HL-60 (cell line): ENCODE measurements at regions not wholly inside any gene's neighbourhood (a gene's known extent, or its start where the extent isn't known, plus 50 kb on each side); places are given as distances from the start of the nearest gene placed in this dataset.

Source experiments
- GABPA ChIP-seq: IDR thresholded peaks from 2 replicates; pipeline ENCODE4 v1.6.1; 2012; ENCODE audit warnings: low read depth
- POLR2AphosphoS5 ChIP-seq: IDR thresholded peaks from 2 replicates; pipeline ENCODE4 v1.6.1; 2012; ENCODE audit warnings: low read depth
- SPI1 ChIP-seq: IDR thresholded peaks from 2 replicates; pipeline ENCODE4 v1.6.1; 2012; ENCODE audit warnings: low read depth, mild to moderate bottlenecking, borderline replicate concordance
- TF ChIP-seq, protein P1 (sequence below): IDR thresholded peaks from one replicate; pipeline ENCODE4 v1.5.1; 2011; ENCODE audit warnings: low read length, control low read depth, inconsistent platforms; ENCODE audit not compliant: insufficient read depth
- TF ChIP-seq, protein P2 (sequence below): IDR thresholded peaks from 2 replicates; pipeline ENCODE4 v1.6.1; 2012; ENCODE audit warnings: low read depth; ENCODE audit not compliant: insufficient replicate concordance

DNA sequence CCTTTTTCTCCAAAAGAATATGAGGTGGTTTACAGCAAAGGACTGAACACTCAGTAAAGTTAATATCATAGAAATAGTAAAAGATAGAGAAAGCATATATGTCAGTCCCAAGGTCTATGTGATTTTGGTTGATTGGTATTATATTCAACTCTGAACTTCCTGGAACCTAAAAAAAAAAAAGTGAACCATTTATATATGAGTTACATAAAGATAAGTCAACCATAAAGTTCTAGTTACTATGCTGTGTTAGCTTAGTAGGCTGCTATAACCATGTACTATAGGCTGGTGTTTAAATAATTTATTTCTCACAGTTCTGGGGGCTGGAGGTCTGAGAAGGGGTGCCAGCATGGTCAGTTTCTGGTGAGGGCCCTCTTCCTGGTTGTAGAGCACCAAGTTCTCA, 475.6 kb downstream of the KLF12 start:
- TF ChIP-seq, protein P1, sequence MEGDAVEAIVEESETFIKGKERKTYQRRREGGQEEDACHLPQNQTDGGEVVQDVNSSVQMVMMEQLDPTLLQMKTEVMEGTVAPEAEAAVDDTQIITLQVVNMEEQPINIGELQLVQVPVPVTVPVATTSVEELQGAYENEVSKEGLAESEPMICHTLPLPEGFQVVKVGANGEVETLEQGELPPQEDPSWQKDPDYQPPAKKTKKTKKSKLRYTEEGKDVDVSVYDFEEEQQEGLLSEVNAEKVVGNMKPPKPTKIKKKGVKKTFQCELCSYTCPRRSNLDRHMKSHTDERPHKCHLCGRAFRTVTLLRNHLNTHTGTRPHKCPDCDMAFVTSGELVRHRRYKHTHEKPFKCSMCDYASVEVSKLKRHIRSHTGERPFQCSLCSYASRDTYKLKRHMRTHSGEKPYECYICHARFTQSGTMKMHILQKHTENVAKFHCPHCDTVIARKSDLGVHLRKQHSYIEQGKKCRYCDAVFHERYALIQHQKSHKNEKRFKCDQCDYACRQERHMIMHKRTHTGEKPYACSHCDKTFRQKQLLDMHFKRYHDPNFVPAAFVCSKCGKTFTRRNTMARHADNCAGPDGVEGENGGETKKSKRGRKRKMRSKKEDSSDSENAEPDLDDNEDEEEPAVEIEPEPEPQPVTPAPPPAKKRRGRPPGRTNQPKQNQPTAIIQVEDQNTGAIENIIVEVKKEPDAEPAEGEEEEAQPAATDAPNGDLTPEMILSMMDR, result no peak
- TF ChIP-seq POLR2AphosphoS5, result no peak
- TF ChIP-seq, protein P2, sequence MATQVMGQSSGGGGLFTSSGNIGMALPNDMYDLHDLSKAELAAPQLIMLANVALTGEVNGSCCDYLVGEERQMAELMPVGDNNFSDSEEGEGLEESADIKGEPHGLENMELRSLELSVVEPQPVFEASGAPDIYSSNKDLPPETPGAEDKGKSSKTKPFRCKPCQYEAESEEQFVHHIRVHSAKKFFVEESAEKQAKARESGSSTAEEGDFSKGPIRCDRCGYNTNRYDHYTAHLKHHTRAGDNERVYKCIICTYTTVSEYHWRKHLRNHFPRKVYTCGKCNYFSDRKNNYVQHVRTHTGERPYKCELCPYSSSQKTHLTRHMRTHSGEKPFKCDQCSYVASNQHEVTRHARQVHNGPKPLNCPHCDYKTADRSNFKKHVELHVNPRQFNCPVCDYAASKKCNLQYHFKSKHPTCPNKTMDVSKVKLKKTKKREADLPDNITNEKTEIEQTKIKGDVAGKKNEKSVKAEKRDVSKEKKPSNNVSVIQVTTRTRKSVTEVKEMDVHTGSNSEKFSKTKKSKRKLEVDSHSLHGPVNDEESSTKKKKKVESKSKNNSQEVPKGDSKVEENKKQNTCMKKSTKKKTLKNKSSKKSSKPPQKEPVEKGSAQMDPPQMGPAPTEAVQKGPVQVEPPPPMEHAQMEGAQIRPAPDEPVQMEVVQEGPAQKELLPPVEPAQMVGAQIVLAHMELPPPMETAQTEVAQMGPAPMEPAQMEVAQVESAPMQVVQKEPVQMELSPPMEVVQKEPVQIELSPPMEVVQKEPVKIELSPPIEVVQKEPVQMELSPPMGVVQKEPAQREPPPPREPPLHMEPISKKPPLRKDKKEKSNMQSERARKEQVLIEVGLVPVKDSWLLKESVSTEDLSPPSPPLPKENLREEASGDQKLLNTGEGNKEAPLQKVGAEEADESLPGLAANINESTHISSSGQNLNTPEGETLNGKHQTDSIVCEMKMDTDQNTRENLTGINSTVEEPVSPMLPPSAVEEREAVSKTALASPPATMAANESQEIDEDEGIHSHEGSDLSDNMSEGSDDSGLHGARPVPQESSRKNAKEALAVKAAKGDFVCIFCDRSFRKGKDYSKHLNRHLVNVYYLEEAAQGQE, result no peak
- no peak for TF ChIP-seq GABPA
- no peak for TF ChIP-seq SPI1
